IMR-90 (cell line): ENCODE measurements at regions not wholly inside any gene's neighbourhood (a gene's known extent, or its start where the extent isn't known, plus 50 kb on each side); places are given as distances from the start of the nearest gene placed in this dataset.

Experiments used
- CEBPB ChIP-seq: IDR thresholded peaks from 2 replicates; pipeline ENCODE4 v1.6.1; 2012; ENCODE audit warnings: low read depth, low read length, improper control_type of control experiment
- CTCF ChIP-seq: conservative IDR thresholded peaks from 2 replicates; pipeline ENCODE4 v1.5.1; 2012; ENCODE audit warnings: mild to moderate bottlenecking, low read depth, low read length, improper control_type of control experiment
- ELK1 ChIP-seq: fragments of 150-350 bp; IDR thresholded peaks from 2 replicates; pipeline ENCODE4 v1.6.1; 2016; ENCODE audit warnings: low read depth, mild to moderate bottlenecking, low read length, moderate library complexity, borderline replicate concordance
- FOS ChIP-seq: fragments of 150-350 bp; IDR thresholded peaks from 2 replicates; pipeline ENCODE4 v1.6.1; 2016; ENCODE audit warnings: low read depth, low read length
- POLR2A ChIP-seq: IDR thresholded peaks from 2 replicates; pipeline ENCODE4 v1.6.1; 2012; ENCODE audit warnings: mild to moderate bottlenecking, low read depth, low read length
- RAD21 ChIP-seq: IDR thresholded peaks from 2 replicates; pipeline ENCODE4 v1.6.1; 2012; ENCODE audit warnings: low read length, improper control_type of control experiment
- SMC3 ChIP-seq: fragments of 150-350 bp; IDR thresholded peaks from 2 replicates; pipeline ENCODE4 v1.6.1; 2016; ENCODE audit warnings: low read depth, mild to moderate bottlenecking, antibody characterized with exemption, low read length, moderate library complexity
- USF2 ChIP-seq: fragments of 150-350 bp; IDR thresholded peaks from 2 replicates; pipeline ENCODE4 v1.6.1; 2017; ENCODE audit warnings: mild to moderate bottlenecking, antibody characterized with exemption, low read length, low read depth

- TF ChIP-seq CTCF (no peak), CEBPB (no peak), ELK1 (no peak), POLR2A (no peak), RAD21 (no peak), USF2 (no peak), FOS (no peak), SMC3 (no peak)
Measured at GRCh38 chr4:174183259-174183658, 100.2 kb downstream of the FBXO8 start.
